Kidney capillary endothelial cell (primary cell): ENCODE measurements at regions not wholly inside any gene's neighbourhood (a gene's known extent, or its start where the extent isn't known, plus 50 kb on each side); places are given as distances from the start of the nearest gene placed in this dataset.

ENCODE experiments used
- DNase-seq: peaks from one replicate; pipeline ENCODE4 v3.0.0-alpha.2; 2018; ENCODE audit warnings: low spot score

GRCh38 chr4:177108708-177109107 is 201.0 kb upstream of the NEIL3 start:
- DNase-seq: no peak

GRCh38 chr4:177109769-177110168 is 199.9 kb upstream of the NEIL3 start:
- DNase-seq: no peak

GRCh38 chr4:177116161-177116560 is 193.5 kb upstream of the NEIL3 start:
- DNase-seq: no peak

- DNase-seq: no peak
Measured at GRCh38 chr4:177117256-177117655, 192.4 kb upstream of the NEIL3 start.

- DNase-seq: no peak
Measured at GRCh38 chr4:177118596-177118995, 191.1 kb upstream of the NEIL3 start.

GRCh38 chr4:177119021-177119471 is 190.6 kb upstream of the NEIL3 start:
- no peak for DNase-seq

- DNase-seq: no peak
Measured at GRCh38 chr4:177119691-177120090, 190.0 kb upstream of the NEIL3 start.

GRCh38 chr4:177123811-177124210 is 185.9 kb upstream of the NEIL3 start:
- no peak for DNase-seq

- no peak for DNase-seq
Measured at GRCh38 chr4:177124349-177125064, 185.2 kb upstream of the NEIL3 start.

- DNase-seq: no peak
Measured at GRCh38 chr4:177125656-177126055, 184.0 kb upstream of the NEIL3 start.

- no peak for DNase-seq
Measured at GRCh38 chr4:177127658-177128057, 182.0 kb upstream of the NEIL3 start.

- DNase-seq: peak; percentile 19
Measured at GRCh38 chr4:177128306-177128705, 181.4 kb upstream of the NEIL3 start.

GRCh38 chr4:177131736-177132135 is 177.9 kb upstream of the NEIL3 start:
- DNase-seq: no peak

- DNase-seq: no peak
Measured at GRCh38 chr4:177147668-177148067, 162.0 kb upstream of the NEIL3 start.

GRCh38 chr4:177155454-177155853 is 154.2 kb upstream of the NEIL3 start:
- no peak for DNase-seq

- no peak for DNase-seq
Measured at GRCh38 chr4:177159600-177159999, 150.1 kb upstream of the NEIL3 start.

GRCh38 chr4:177161781-177162180 is 147.9 kb upstream of the NEIL3 start:
- no peak for DNase-seq

- no peak for DNase-seq
Measured at GRCh38 chr4:177163532-177163931, 146.1 kb upstream of the NEIL3 start.

GRCh38 chr4:177171588-177171987 is 138.1 kb upstream of the NEIL3 start:
- DNase-seq: no peak

GRCh38 chr4:177175473-177175872 is 134.2 kb upstream of the NEIL3 start:
- no peak for DNase-seq

- no peak for DNase-seq
Measured at GRCh38 chr4:177177541-177178081, 132.1 kb upstream of the NEIL3 start.

- no peak for DNase-seq
Measured at GRCh38 chr4:177178246-177178645, 131.4 kb upstream of the NEIL3 start.

- DNase-seq: no peak
Measured at GRCh38 chr4:177182166-177182565, 127.5 kb upstream of the NEIL3 start.

- no peak for DNase-seq
Measured at GRCh38 chr4:177182728-177183127, 126.9 kb upstream of the NEIL3 start.
